Thyroid gland (tissue), 4 donors: ENCODE measurements at regions not wholly inside any gene's neighbourhood (a gene's known extent, or its start where the extent isn't known, plus 50 kb on each side); places are given as distances from the start of the nearest gene placed in this dataset.

Experiments used
- DNase-seq, 2 donors: peaks; one replicate each; pipeline ENCODE4 v3.0.0-alpha.2; 2019
- H3K27ac ChIP-seq, 3 donors: fragments of 200-600 bp; sonication (generic); 1 replicate in 2 of 3; 2 replicates in 1 of 3; pipeline ENCODE4 v1.5.1; 2016 to 2019; ENCODE audit warnings: mild to moderate bottlenecking in 1 of 3, moderate library complexity in 1 of 3
- H3K27me3 ChIP-seq: fragments of 200-600 bp; sonication (generic); one replicate; pipeline ENCODE4 v1.5.1; 2019
- H3K36me3 ChIP-seq, 2 donors: fragments of 200-600 bp; sonication (generic); one replicate each; pipeline ENCODE4 v1.5.1; 2016 to 2019
- H3K4me1 ChIP-seq, 2 donors: fragments of 200-600 bp; sonication (generic); one replicate each; pipeline ENCODE4 v1.5.1; 2017 to 2019
- H3K4me3 ChIP-seq, 3 donors: fragments of 200-600 bp; sonication (generic); replicated peaks in 1 of 3; 1 replicate in 2 of 3; 2 replicates in 1 of 3; pipeline ENCODE4 v1.5.1; 2016; ENCODE audit warnings: mild to moderate bottlenecking in 1 of 3
- H3K9me3 ChIP-seq: fragments of 200-600 bp; sonication (generic); one replicate; pipeline ENCODE4 v1.5.1; 2017
- CTCF ChIP-seq, 6 experiments: fragments of 200-600 bp in 3 of 6; fragments of 450-650 bp in 3 of 6; sonication (generic) in 3 of 6; IDR thresholded peaks; one replicate each; pipeline ENCODE4 v1.5.1; 2016 to 2019; ENCODE audit warnings: antibody characterized with exemption in 6 of 6, mild to moderate bottlenecking in 2 of 6, inconsistent platforms in 1 of 6, moderate library complexity in 1 of 6
- POLR2A ChIP-seq, 2 donors: fragments of 450-650 bp; IDR thresholded peaks; one replicate each; pipeline ENCODE4 v1.6.1; 2017; ENCODE audit warnings: antibody characterized with exemption in 2 of 2, mild to moderate bottlenecking in 2 of 2, moderate library complexity in 1 of 2
- WGBS, 2 donors: methylation state at CpG; one replicate each; pipeline ENCODE4 v1.1.5; 2017; 5-methylcytosine and 5-hydroxymethylcytosine counted together
- intact Hi-C: fragments of 100-400 bp; cut with DNase I; formaldehyde crosslinking; loops from one replicate; pipeline ENCODE4 v1.15.1; 2023

GRCh38 chr11:91124363-91124762 is 901.5 kb upstream of the CHORDC1 start:
- 97 to 100% methylated on average over 1 of the region's 1 CpG for WGBS, 2 donors
- Histone ChIP-seq H3K4me3 (no peak overlapping the region), H3K4me1 (no peaks in the 10 kb centered on the region), H3K27ac (no peak overlapping the region), H3K27me3 (no peaks in the 10 kb centered on the region), H3K36me3 (no peaks in the 10 kb centered on the region), H3K9me3 (no peaks in the 10 kb centered on the region)
- intact Hi-C loops: no loop called here
- no peak for TF ChIP-seq CTCF (IDR thresholded peaks at IDR 0.05)
- no peak for TF ChIP-seq POLR2A (IDR thresholded peaks at IDR 0.05)
- DNase-seq: no peak

- DNase-seq: no peak
- TF ChIP-seq POLR2A (IDR thresholded peaks at IDR 0.05): no peak
- no peak overlapping the region for H3K27ac ChIP-seq
- intact Hi-C loops: no loop called here
- 28 to 40% methylated on average over 1 of the region's 1 CpG for WGBS, 2 donors
- no peak overlapping the region for H3K4me3 ChIP-seq
- H3K9me3 ChIP-seq: no peaks in the 10 kb centered on the region
- H3K4me1 ChIP-seq: no peaks in the 10 kb centered on the region
- H3K36me3 ChIP-seq: no peaks in the 10 kb centered on the region
- no peaks in the 10 kb centered on the region for H3K27me3 ChIP-seq
Measured at GRCh38 chr11:91115116-91115515, 892.3 kb upstream of the CHORDC1 start.

GRCh38 chr11:91104237-91104636 is 881.4 kb upstream of the CHORDC1 start:
- Histone ChIP-seq H3K4me1 (no peaks in the 10 kb centered on the region), H3K9me3 (no peaks in the 10 kb centered on the region), H3K27me3 (no peaks in the 10 kb centered on the region), H3K36me3 (no peaks in the 10 kb centered on the region), H3K27ac (no peak overlapping the region), H3K4me3 (no peak overlapping the region)
- no peak for DNase-seq
- 65 to 69% methylated on average over 2 of the region's 2 CpGs for WGBS, 2 donors
- no peak for TF ChIP-seq POLR2A (IDR thresholded peaks at IDR 0.05)
- TF ChIP-seq CTCF (IDR thresholded peaks at IDR 0.05): no peak
- intact Hi-C loops: no loop called here

- no peak overlapping the region for H3K4me3 ChIP-seq
- H3K27me3 ChIP-seq: no peaks in the 10 kb centered on the region
- H3K4me1 ChIP-seq: no peaks in the 10 kb centered on the region
- H3K9me3 ChIP-seq: no peaks in the 10 kb centered on the region
- intact Hi-C loops: no loop called here
- no peaks in the 10 kb centered on the region for H3K36me3 ChIP-seq
- DNase-seq: no peak
- 79 to 83% methylated on average over 3 of the region's 3 CpGs for WGBS, 2 donors
- no peak overlapping the region for H3K27ac ChIP-seq
- TF ChIP-seq CTCF (IDR thresholded peaks at IDR 0.05) (no peak), POLR2A (IDR thresholded peaks at IDR 0.05) (no peak)
Measured at GRCh38 chr11:91100427-91100826, 877.6 kb upstream of the CHORDC1 start.

GRCh38 chr11:91097083-91097482 is 874.2 kb upstream of the CHORDC1 start:
- 67 to 78% methylated on average over 2 of the region's 2 CpGs for WGBS, 2 donors
- no peak overlapping the region for H3K27ac ChIP-seq
- no peaks in the 10 kb centered on the region for H3K9me3 ChIP-seq
- H3K27me3 ChIP-seq: no peaks in the 10 kb centered on the region
- TF ChIP-seq CTCF (IDR thresholded peaks at IDR 0.05): no peak
- TF ChIP-seq POLR2A (IDR thresholded peaks at IDR 0.05): no peak
- intact Hi-C loops: no loop called here
- no peak overlapping the region for H3K4me3 ChIP-seq
- DNase-seq: no peak
- no peaks in the 10 kb centered on the region for H3K4me1 ChIP-seq
- no peaks in the 10 kb centered on the region for H3K36me3 ChIP-seq

GRCh38 chr11:91093141-91093540 is 870.3 kb upstream of the CHORDC1 start:
- no peaks in the 10 kb centered on the region for H3K9me3 ChIP-seq
- no peaks in the 10 kb centered on the region for H3K36me3 ChIP-seq
- no peaks in the 10 kb centered on the region for H3K27me3 ChIP-seq
- no peak for DNase-seq
- H3K4me1 ChIP-seq: no peaks in the 10 kb centered on the region
- no peak overlapping the region for H3K4me3 ChIP-seq
- H3K27ac ChIP-seq: no peak overlapping the region
- intact Hi-C loops: no loop called here
- TF ChIP-seq POLR2A (IDR thresholded peaks at IDR 0.05): no peak
- no peak for TF ChIP-seq CTCF (IDR thresholded peaks at IDR 0.05)
